C4-2B (cell line): ENCODE measurements at regions not wholly inside any gene's neighbourhood (a gene's known extent, or its start where the extent isn't known, plus 50 kb on each side); places are given as distances from the start of the nearest gene placed in this dataset.

Experiments used
- CTCF ChIP-seq: fragments of 450-650 bp; conservative IDR thresholded peaks from 2 replicates; pipeline ENCODE4 v1.5.1; 2017; ENCODE audit warnings: mild to moderate bottlenecking
- ZFX ChIP-seq: fragments of 450-650 bp; IDR thresholded peaks from 2 replicates; pipeline ENCODE4 v1.6.1; 2017

- TF ChIP-seq CTCF (no peak), ZFX (no peak)
Observed at GRCh38 chr11:70894566-70895365, 357.6 kb downstream of the SHANK2 start.
